ENCODE measurements at regions not wholly inside any gene's neighbourhood (a gene's known extent, or its start where the extent isn't known, plus 50 kb on each side); places are given as distances from the start of the nearest gene placed in this dataset.
"Not testable (repeated sequence)": the region's sequence is repeated elsewhere in the genome, so short reads cannot be mapped to it uniquely, and the experiment has no call there.

- Histone ChIP-seq H3K9me3 (ENCODE audit: control insufficient read depth, low read length) (no peaks in the 10 kb centered on the region), H3K27me3 (ENCODE audit: control insufficient read depth, insufficient read depth) (no peaks in the 10 kb centered on the region), H3K27ac (ENCODE audit: low read length) (no peak overlapping the region), H3K4me3 (ENCODE audit: low read length) (no peak overlapping the region), H3K4me1 (ENCODE audit: control insufficient read depth, insufficient read depth, low read length) (no peaks in the 10 kb centered on the region)
- DNase-seq: no peak
- ATAC-seq: no peak
- intact Hi-C loops (cut with DNase I): no loop called here
- 60% methylated on average over 9 of the region's 9 CpGs for WGBS
These were observed 1834.0 kb upstream of the PCDH20 start for GRCh38 chr13:63249411-63250187.

GRCh38 chr13:63236667-63237396 is 1821.2 kb upstream of the PCDH20 start:
- DNase-seq; ATAC-seq; H3K9me3 ChIP-seq (ENCODE audit: control insufficient read depth, low read length); intact Hi-C loops (cut with DNase I); H3K4me1 ChIP-seq (ENCODE audit: control insufficient read depth, insufficient read depth, low read length); H3K27ac ChIP-seq (ENCODE audit: low read length); H3K27me3 ChIP-seq (ENCODE audit: control insufficient read depth, insufficient read depth); H3K4me3 ChIP-seq (ENCODE audit: low read length): not testable (repeated sequence)
- 90% methylated on average over 15 of the region's 15 CpGs for WGBS

GRCh38 chr13:63218596-63218995 is 1802.9 kb upstream of the PCDH20 start:
- not testable (repeated sequence) for H3K27me3 ChIP-seq (ENCODE audit: control insufficient read depth, insufficient read depth); H3K27ac ChIP-seq (ENCODE audit: low read length)
- 79% methylated on average over 3 of the region's 3 CpGs for WGBS

GRCh38 chr13:63209330-63210017 is 1793.8 kb upstream of the PCDH20 start:
- H3K4me3 ChIP-seq (ENCODE audit: low read length): no peak overlapping the region
- ATAC-seq (no peak), DNase-seq (no peak)
- H3K4me1 ChIP-seq (ENCODE audit: control insufficient read depth, insufficient read depth, low read length): no peaks in the 10 kb centered on the region
- H3K9me3 ChIP-seq (ENCODE audit: control insufficient read depth, low read length): no peaks in the 10 kb centered on the region
- intact Hi-C loops (cut with DNase I): no loop called here
- H3K27me3 ChIP-seq (ENCODE audit: control insufficient read depth, insufficient read depth): no peaks in the 10 kb centered on the region
- 69% methylated on average over 6 of the region's 6 CpGs for WGBS
- H3K27ac ChIP-seq (ENCODE audit: low read length): no peak overlapping the region

More at GRCh38 chr13:63218596-63218995, 1802.9 kb upstream of the PCDH20 start:
- H3K4me3 ChIP-seq (ENCODE audit: low read length); H3K4me1 ChIP-seq (ENCODE audit: control insufficient read depth, insufficient read depth, low read length); H3K9me3 ChIP-seq (ENCODE audit: control insufficient read depth, low read length); ATAC-seq; DNase-seq; intact Hi-C loops (cut with DNase I): not testable (repeated sequence)

GRCh38 chr13:63208826-63209225 is 1793.2 kb upstream of the PCDH20 start:
- Histone ChIP-seq H3K27me3 (ENCODE audit: control insufficient read depth, insufficient read depth) (no peaks in the 10 kb centered on the region), H3K9me3 (ENCODE audit: control insufficient read depth, low read length) (no peaks in the 10 kb centered on the region), H3K27ac (ENCODE audit: low read length) (no peak overlapping the region), H3K4me3 (ENCODE audit: low read length) (no peak overlapping the region), H3K4me1 (ENCODE audit: control insufficient read depth, insufficient read depth, low read length) (no peaks in the 10 kb centered on the region)
- DNase-seq: no peak
- intact Hi-C loops (cut with DNase I): no loop called here
- ATAC-seq: no peak
- WGBS: 44% methylated on average over 3 of the region's 3 CpGs

- Histone ChIP-seq H3K4me3 (ENCODE audit: low read length) (no peak overlapping the region), H3K4me1 (ENCODE audit: control insufficient read depth, insufficient read depth, low read length) (no peaks in the 10 kb centered on the region), H3K27ac (ENCODE audit: low read length) (no peak overlapping the region), H3K9me3 (ENCODE audit: control insufficient read depth, low read length) (no peaks in the 10 kb centered on the region), H3K27me3 (ENCODE audit: control insufficient read depth, insufficient read depth) (no peaks in the 10 kb centered on the region)
- DNase-seq (no peak), ATAC-seq (no peak)
- WGBS: 74% methylated on average over 1 of the region's 1 CpG
- intact Hi-C loops (cut with DNase I): no loop called here
These were observed 1790.8 kb upstream of the PCDH20 start for GRCh38 chr13:63206461-63206860.

GRCh38 chr13:63201493-63201892 is 1785.8 kb upstream of the PCDH20 start:
- no peak for DNase-seq
- intact Hi-C loops (cut with DNase I): no loop called here
- Histone ChIP-seq H3K4me1 (ENCODE audit: control insufficient read depth, insufficient read depth, low read length) (no peaks in the 10 kb centered on the region), H3K9me3 (ENCODE audit: control insufficient read depth, low read length) (no peaks in the 10 kb centered on the region), H3K27ac (ENCODE audit: low read length) (no peak overlapping the region), H3K4me3 (ENCODE audit: low read length) (no peak overlapping the region), H3K27me3 (ENCODE audit: control insufficient read depth, insufficient read depth) (no peaks in the 10 kb centered on the region)
- WGBS: 99% methylated on average over 1 of the region's 1 CpG
- ATAC-seq: no peak

GRCh38 chr13:63199508-63199907 is 1783.9 kb upstream of the PCDH20 start:
- no peak for DNase-seq
- Histone ChIP-seq H3K9me3 (ENCODE audit: control insufficient read depth, low read length) (no peaks in the 10 kb centered on the region), H3K4me1 (ENCODE audit: control insufficient read depth, insufficient read depth, low read length) (no peaks in the 10 kb centered on the region), H3K27ac (ENCODE audit: low read length) (no peak overlapping the region), H3K27me3 (ENCODE audit: control insufficient read depth, insufficient read depth) (no peaks in the 10 kb centered on the region), H3K4me3 (ENCODE audit: low read length) (no peak overlapping the region)
- ATAC-seq: no peak
- intact Hi-C loops (cut with DNase I): no loop called here

GRCh38 chr13:63198071-63198470 is 1782.4 kb upstream of the PCDH20 start:
- no peaks in the 10 kb centered on the region for H3K4me1 ChIP-seq (ENCODE audit: control insufficient read depth, insufficient read depth, low read length)
- intact Hi-C loops (cut with DNase I): no loop called here
- ATAC-seq: no peak
- no peak for DNase-seq
- H3K27me3 ChIP-seq (ENCODE audit: control insufficient read depth, insufficient read depth): no peaks in the 10 kb centered on the region
- 36% methylated on average over 2 of the region's 2 CpGs for WGBS
- no peaks in the 10 kb centered on the region for H3K9me3 ChIP-seq (ENCODE audit: control insufficient read depth, low read length)
- no peak overlapping the region for H3K27ac ChIP-seq (ENCODE audit: low read length)
- no peak overlapping the region for H3K4me3 ChIP-seq (ENCODE audit: low read length)

- no peak for DNase-seq
- no peak overlapping the region for H3K4me3 ChIP-seq (ENCODE audit: low read length)
- no peak for ATAC-seq
- intact Hi-C loops (cut with DNase I): no loop called here
- H3K9me3 ChIP-seq (ENCODE audit: control insufficient read depth, low read length): no peaks in the 10 kb centered on the region
- WGBS: 90% methylated on average over 1 of the region's 1 CpG
- H3K27ac ChIP-seq (ENCODE audit: low read length): no peak overlapping the region
- no peaks in the 10 kb centered on the region for H3K27me3 ChIP-seq (ENCODE audit: control insufficient read depth, insufficient read depth)
- no peaks in the 10 kb centered on the region for H3K4me1 ChIP-seq (ENCODE audit: control insufficient read depth, insufficient read depth, low read length)
These were observed 1780.1 kb upstream of the PCDH20 start for GRCh38 chr13:63195726-63196125.

- 73% methylated on average over 5 of the region's 5 CpGs for WGBS
- ATAC-seq: no peak
- intact Hi-C loops (cut with DNase I): no loop called here
These were observed 1775.1 kb upstream of the PCDH20 start for GRCh38 chr13:63190742-63191141.

More at GRCh38 chr13:63190742-63191141, 1775.1 kb upstream of the PCDH20 start:
- no peaks in the 10 kb centered on the region for H3K4me1 ChIP-seq (ENCODE audit: control insufficient read depth, insufficient read depth, low read length)
- no peak for DNase-seq
- H3K4me3 ChIP-seq (ENCODE audit: low read length): no peak overlapping the region
- no peak overlapping the region for H3K27ac ChIP-seq (ENCODE audit: low read length)
- no peaks in the 10 kb centered on the region for H3K9me3 ChIP-seq (ENCODE audit: control insufficient read depth, low read length)
- H3K27me3 ChIP-seq (ENCODE audit: control insufficient read depth, insufficient read depth): no peaks in the 10 kb centered on the region
